Body of pancreas (tissue), 4 donors: ENCODE measurements at regions not wholly inside any gene's neighbourhood (a gene's known extent, or its start where the extent isn't known, plus 50 kb on each side); places are given as distances from the start of the nearest gene placed in this dataset.

ENCODE experiments used
- ATAC-seq: fragments of 150-250 bp; one replicate; pipeline ENCODE4 v1.9.1; 2016
- DNase-seq, 4 donors: peaks; one replicate each; pipeline ENCODE4 v3.0.0-alpha.2; 2019
- H3K27ac ChIP-seq, 4 donors: fragments of 200-600 bp; sonication (generic); 1 replicate in 3 of 4; 2 replicates in 1 of 4; pipeline versions ENCODE4 v1.5.1 to v1.6.1; 2016 to 2019; ENCODE audit warnings: mild to moderate bottlenecking in 1 of 4, mixed read lengths in 1 of 4, moderate library complexity in 1 of 4
- H3K27me3 ChIP-seq, 2 donors: fragments of 200-600 bp; sonication (generic); one replicate each; pipeline ENCODE4 v1.6.0; 2016; ENCODE audit warnings: mild to moderate bottlenecking in 1 of 2
- H3K36me3 ChIP-seq, 2 donors: fragments of 200-600 bp; sonication (generic); replicated peaks in 1 of 2; 2 replicates each; pipeline ENCODE4 v1.5.1; 2016; ENCODE audit warnings: low read depth in 2 of 2; ENCODE audit not compliant: insufficient read depth in 1 of 2
- H3K4me1 ChIP-seq: fragments of 200-600 bp; sonication (generic); one replicate; pipeline ENCODE4 v1.6.0; 2016
- H3K4me3 ChIP-seq, 2 donors: fragments of 200-600 bp; sonication (generic); 1 replicate in 1 of 2; 2 replicates in 1 of 2; pipeline ENCODE4 v1.5.1; 2016 to 2019
- H3K9me3 ChIP-seq, 3 donors: fragments of 200-600 bp; sonication (generic); 1 replicate in 2 of 3; 2 replicates in 1 of 3; pipeline ENCODE4 v1.5.1; 2016
- POLR2A ChIP-seq, 3 donors: fragments of 450-650 bp; IDR thresholded peaks; one replicate each; pipeline ENCODE4 v1.6.1; 2016; ENCODE audit warnings: antibody characterized with exemption in 3 of 3, mild to moderate bottlenecking in 2 of 3
- WGBS, 2 donors: methylation state at CpG; one replicate each; pipeline ENCODE4 v1.1.5; 2017; 5-methylcytosine and 5-hydroxymethylcytosine counted together
- intact Hi-C: fragments of 100-400 bp; cut with DNase I; formaldehyde crosslinking; loops from one replicate; pipeline ENCODE4 v1.15.1; 2023
- TF ChIP-seq, protein P1 (sequence below), 7 experiments: fragments of 450-650 bp in 4 of 7; fragments of 200-600 bp in 3 of 7; sonication (generic) in 3 of 7; IDR thresholded peaks; one replicate each; pipeline ENCODE4 v1.5.1; 2016 to 2019; ENCODE audit warnings: antibody characterized with exemption in 7 of 7

GRCh38 chr14:49418789-49419188, 167.4 kb downstream of the RPS29 start:
- no peak for ATAC-seq
- H3K4me1 ChIP-seq = no peaks in the 10 kb centered on the region
- TF ChIP-seq, protein P1, sequence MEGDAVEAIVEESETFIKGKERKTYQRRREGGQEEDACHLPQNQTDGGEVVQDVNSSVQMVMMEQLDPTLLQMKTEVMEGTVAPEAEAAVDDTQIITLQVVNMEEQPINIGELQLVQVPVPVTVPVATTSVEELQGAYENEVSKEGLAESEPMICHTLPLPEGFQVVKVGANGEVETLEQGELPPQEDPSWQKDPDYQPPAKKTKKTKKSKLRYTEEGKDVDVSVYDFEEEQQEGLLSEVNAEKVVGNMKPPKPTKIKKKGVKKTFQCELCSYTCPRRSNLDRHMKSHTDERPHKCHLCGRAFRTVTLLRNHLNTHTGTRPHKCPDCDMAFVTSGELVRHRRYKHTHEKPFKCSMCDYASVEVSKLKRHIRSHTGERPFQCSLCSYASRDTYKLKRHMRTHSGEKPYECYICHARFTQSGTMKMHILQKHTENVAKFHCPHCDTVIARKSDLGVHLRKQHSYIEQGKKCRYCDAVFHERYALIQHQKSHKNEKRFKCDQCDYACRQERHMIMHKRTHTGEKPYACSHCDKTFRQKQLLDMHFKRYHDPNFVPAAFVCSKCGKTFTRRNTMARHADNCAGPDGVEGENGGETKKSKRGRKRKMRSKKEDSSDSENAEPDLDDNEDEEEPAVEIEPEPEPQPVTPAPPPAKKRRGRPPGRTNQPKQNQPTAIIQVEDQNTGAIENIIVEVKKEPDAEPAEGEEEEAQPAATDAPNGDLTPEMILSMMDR (IDR thresholded peaks at IDR 0.05) = no peak
- TF ChIP-seq POLR2A (IDR thresholded peaks at IDR 0.05) = no peak
- no peaks in the 10 kb centered on the region for H3K36me3 ChIP-seq
- no peak for DNase-seq
- no peak overlapping the region for H3K27ac ChIP-seq
- H3K9me3 ChIP-seq = no peaks in the 10 kb centered on the region
- no peaks in the 10 kb centered on the region for H3K27me3 ChIP-seq
- H3K4me3 ChIP-seq = no peak overlapping the region
- intact Hi-C loops = no loop called here
- 64 to 73% methylated on average over 4 of the region's 4 CpGs for WGBS, 2 donors

- H3K9me3 ChIP-seq = no peaks in the 10 kb centered on the region
- intact Hi-C loops = no loop called here
- no peak for ATAC-seq
Measured at GRCh38 chr14:49417790-49418189, 168.4 kb downstream of the RPS29 start.

DNA sequence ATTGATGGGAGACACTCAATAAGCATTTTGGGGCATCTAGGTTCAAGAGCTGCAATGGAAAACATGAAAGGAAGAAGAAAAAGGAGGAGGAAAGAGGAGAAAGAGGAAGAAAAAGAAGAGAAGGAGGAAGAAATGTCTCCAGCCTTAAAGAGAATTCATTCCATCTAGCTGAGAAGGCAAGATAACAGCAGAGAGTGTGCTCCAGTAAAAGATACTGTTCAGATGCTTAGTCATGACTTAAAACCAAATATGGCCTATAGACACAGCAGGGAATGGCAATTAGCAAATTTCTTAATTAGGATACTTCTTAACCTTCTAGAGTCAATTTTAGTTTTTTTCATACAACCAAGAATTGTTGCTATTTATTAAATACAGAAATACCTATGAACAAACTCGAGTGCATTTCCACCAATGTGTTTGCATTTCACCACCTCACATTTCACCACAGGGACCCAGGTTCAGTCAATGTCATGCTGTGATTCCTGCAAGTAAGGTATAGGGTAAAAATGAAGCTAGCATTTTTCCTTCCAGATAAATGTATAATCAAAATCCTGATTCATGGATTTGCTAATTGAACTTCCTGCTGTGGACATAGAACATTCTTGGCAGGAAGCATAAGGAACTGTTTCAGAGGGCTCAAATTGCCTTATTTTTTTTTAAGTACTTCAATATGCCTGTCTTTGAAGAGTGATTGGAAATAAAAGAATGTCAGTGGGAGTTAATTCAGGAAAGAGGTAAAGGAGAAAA, 177.8 kb downstream of the RPS29 start:
- DNase-seq (no peak), ATAC-seq (no peak)
- no peaks in the 10 kb centered on the region for H3K36me3 ChIP-seq
- intact Hi-C loops = no loop called here
- H3K27ac ChIP-seq = no peak overlapping the region
- 39 to 40% methylated on average over 1 of the region's 1 CpG for WGBS, 2 donors
- TF ChIP-seq, protein P1 (IDR thresholded peaks at IDR 0.05) = no peak
- no peak for TF ChIP-seq POLR2A (IDR thresholded peaks at IDR 0.05)
- H3K9me3 ChIP-seq = no peaks in the 10 kb centered on the region
- no peak overlapping the region for H3K4me3 ChIP-seq
- H3K27me3 ChIP-seq = no peaks in the 10 kb centered on the region
- no peaks in the 10 kb centered on the region for H3K4me1 ChIP-seq

More at GRCh38 chr14:49417790-49418189, 168.4 kb downstream of the RPS29 start:
- DNase-seq = no peak
- TF ChIP-seq POLR2A (IDR thresholded peaks at IDR 0.05) = no peak
- TF ChIP-seq, protein P1 (IDR thresholded peaks at IDR 0.05) = no peak
- H3K36me3 ChIP-seq = no peaks in the 10 kb centered on the region
- H3K4me3 ChIP-seq = no peak overlapping the region
- no peak overlapping the region for H3K27ac ChIP-seq
- no peaks in the 10 kb centered on the region for H3K4me1 ChIP-seq
- no peaks in the 10 kb centered on the region for H3K27me3 ChIP-seq

GRCh38 chr14:49405291-49405690, 180.9 kb downstream of the RPS29 start:
- Histone ChIP-seq H3K27me3 (no peaks in the 10 kb centered on the region), H3K4me1 (no peaks in the 10 kb centered on the region), H3K4me3 (no peak overlapping the region), H3K36me3 (no peaks in the 10 kb centered on the region), H3K27ac (no peak overlapping the region), H3K9me3 (no peaks in the 10 kb centered on the region)
- intact Hi-C loops = no loop called here
- WGBS, 2 donors = 40 to 64% methylated on average over 3 of the region's 3 CpGs
- DNase-seq (no peak), ATAC-seq (no peak)
- no peak for TF ChIP-seq POLR2A (IDR thresholded peaks at IDR 0.05)
- TF ChIP-seq, protein P1 (IDR thresholded peaks at IDR 0.05) = no peak

- no peaks in the 10 kb centered on the region for H3K9me3 ChIP-seq
- TF ChIP-seq, protein P1 (IDR thresholded peaks at IDR 0.05) = no peak
- no peak for TF ChIP-seq POLR2A (IDR thresholded peaks at IDR 0.05)
- no peaks in the 10 kb centered on the region for H3K36me3 ChIP-seq
- no peak for DNase-seq
- 25 to 33% methylated on average over 2 of the region's 2 CpGs for WGBS, 2 donors
- H3K4me1 ChIP-seq = no peaks in the 10 kb centered on the region
- H3K27me3 ChIP-seq = no peaks in the 10 kb centered on the region
- no peak overlapping the region for H3K27ac ChIP-seq
- no peak overlapping the region for H3K4me3 ChIP-seq
- ATAC-seq = no peak
- intact Hi-C loops = no loop called here
Measured at GRCh38 chr14:49401373-49401772, 184.8 kb downstream of the RPS29 start.
